GM12865 (cell line): ENCODE measurements at regions not wholly inside any gene's neighbourhood (a gene's known extent, or its start where the extent isn't known, plus 50 kb on each side); places are given as distances from the start of the nearest gene placed in this dataset.

ENCODE experiments used
- DNase-seq: peaks from one replicate; pipeline ENCODE4 v3.0.0; 2010; ENCODE audit warnings: low read depth
- H3K4me3 ChIP-seq: 2 replicates; pipeline ENCODE4 v1.5.1; 2011; ENCODE audit warnings: mild to moderate bottlenecking, low read depth, low read length, control low read depth
- CTCF ChIP-seq: IDR thresholded peaks from 2 replicates; pipeline ENCODE4 v1.5.1; 2011; ENCODE audit warnings: low read length, control low read depth, low read depth, inconsistent platforms; ENCODE audit not compliant: insufficient read depth; ENCODE audit errors: missing control alignments

GRCh38 chr2:120617055-120617454, 118.6 kb upstream of the GLI2 start:
- DNase-seq: no peak
- TF ChIP-seq CTCF: no peak
- H3K4me3 ChIP-seq: no peak overlapping the region

- no peak for TF ChIP-seq CTCF
- DNase-seq: no peak
- no peak overlapping the region for H3K4me3 ChIP-seq
Measured at GRCh38 chr2:120618830-120619229, 116.8 kb upstream of the GLI2 start.

GRCh38 chr2:120619579-120619978, 116.1 kb upstream of the GLI2 start:
- no peak for DNase-seq

GRCh38 chr2:120620025-120620793, 115.5 kb upstream of the GLI2 start:
- no peak overlapping the region for H3K4me3 ChIP-seq
- TF ChIP-seq CTCF: no peak
- no peak for DNase-seq

More at GRCh38 chr2:120619579-120619978, 116.1 kb upstream of the GLI2 start:
- TF ChIP-seq CTCF: no peak
- H3K4me3 ChIP-seq: no peak overlapping the region

GRCh38 chr2:120622159-120622869, 113.4 kb upstream of the GLI2 start:
- no peak overlapping the region for H3K4me3 ChIP-seq
- no peak for TF ChIP-seq CTCF
- DNase-seq: no peak

GRCh38 chr2:120622886-120623753, 112.5 kb upstream of the GLI2 start:
- DNase-seq: no peak
- TF ChIP-seq CTCF: no peak
- no peak overlapping the region for H3K4me3 ChIP-seq
